ENCODE measurements at regions not wholly inside any gene's neighbourhood (a gene's known extent, or its start where the extent isn't known, plus 50 kb on each side); places are given as distances from the start of the nearest gene placed in this dataset.

DNA sequence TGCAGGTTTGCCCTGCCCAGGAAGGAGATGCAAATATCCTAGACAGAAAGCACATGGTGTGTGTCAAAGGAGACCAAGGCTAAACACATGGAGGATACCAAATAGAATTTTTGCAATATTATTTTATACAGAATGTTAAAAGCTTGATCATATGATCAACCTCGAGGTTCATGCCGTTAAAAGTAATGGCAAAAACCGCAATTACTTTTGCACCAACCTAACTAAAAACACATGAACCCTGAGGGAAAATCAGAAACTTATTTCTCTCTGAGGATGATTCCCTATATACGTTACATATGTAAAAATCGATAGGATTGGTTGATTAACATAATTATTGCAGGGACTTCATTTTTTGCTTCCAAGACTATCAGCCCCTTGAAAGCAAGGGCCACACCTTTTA is 88.1 kb downstream of the MZT1 start:
- Histone ChIP-seq H4K20me1 (ENCODE audit: insufficient read depth, low read length) (no peaks in the 10 kb centered on the region), H3K79me2 (ENCODE audit: insufficient read depth, low read length) (no peaks in the 10 kb centered on the region), H2AFZ (ENCODE audit: insufficient read depth, low read depth, low read length, poor library complexity, severe bottlenecking) (no peak overlapping the region), H3K27ac (ENCODE audit: low read depth in 1 of 2, low read length in 2 of 2) (no peak overlapping the region), H3K36me3 (replicated peaks in 1 of 2; ENCODE audit: control insufficient read depth in 1 of 2, insufficient read depth in 2 of 2, low read length in 2 of 2) (no peaks in the 10 kb centered on the region), H3K4me3 (replicated peaks in 1 of 3; ENCODE audit: low read depth in 2 of 3, low read length in 3 of 3) (no peak overlapping the region), H3K27me3 (ENCODE audit: control insufficient read depth in 2 of 2, insufficient read depth in 2 of 2, low read length in 2 of 2) (no peaks in the 10 kb centered on the region), H3K9ac (ENCODE audit: insufficient read depth, low read length, poor library complexity, severe bottlenecking) (no peak overlapping the region), H3K4me2 (replicated peaks; ENCODE audit: extremely low read depth, low read length, poor library complexity, severe bottlenecking) (no peak overlapping the region), H3K4me1 (ENCODE audit: control insufficient read depth in 1 of 2, insufficient read depth in 2 of 2, low read length in 2 of 2) (no peaks in the 10 kb centered on the region), H3K9me3 (replicated peaks in 1 of 2; ENCODE audit: control insufficient read depth in 1 of 2, insufficient read depth in 1 of 2, low read length in 2 of 2) (no peaks in the 10 kb centered on the region)
- Mint-ChIP-seq H3K27ac (no peak overlapping the region), H3K36me3 (no peaks in the 10 kb centered on the region), H3K4me1 (no peaks in the 10 kb centered on the region), H3K9me3 (no peaks in the 10 kb centered on the region), H3K27me3 (ENCODE audit: low read depth in 3 of 3) (no peaks in the 10 kb centered on the region), H3K4me3 (no peak overlapping the region)
- WGBS (ENCODE audit: insufficient coverage), result no CpG with 5 or more reads among the region's 5 CpGs
- intact Hi-C loops (cut with micrococcal nuclease), result no loop called here
- DNase-seq, result no peak
- TF ChIP-seq, protein P1, sequence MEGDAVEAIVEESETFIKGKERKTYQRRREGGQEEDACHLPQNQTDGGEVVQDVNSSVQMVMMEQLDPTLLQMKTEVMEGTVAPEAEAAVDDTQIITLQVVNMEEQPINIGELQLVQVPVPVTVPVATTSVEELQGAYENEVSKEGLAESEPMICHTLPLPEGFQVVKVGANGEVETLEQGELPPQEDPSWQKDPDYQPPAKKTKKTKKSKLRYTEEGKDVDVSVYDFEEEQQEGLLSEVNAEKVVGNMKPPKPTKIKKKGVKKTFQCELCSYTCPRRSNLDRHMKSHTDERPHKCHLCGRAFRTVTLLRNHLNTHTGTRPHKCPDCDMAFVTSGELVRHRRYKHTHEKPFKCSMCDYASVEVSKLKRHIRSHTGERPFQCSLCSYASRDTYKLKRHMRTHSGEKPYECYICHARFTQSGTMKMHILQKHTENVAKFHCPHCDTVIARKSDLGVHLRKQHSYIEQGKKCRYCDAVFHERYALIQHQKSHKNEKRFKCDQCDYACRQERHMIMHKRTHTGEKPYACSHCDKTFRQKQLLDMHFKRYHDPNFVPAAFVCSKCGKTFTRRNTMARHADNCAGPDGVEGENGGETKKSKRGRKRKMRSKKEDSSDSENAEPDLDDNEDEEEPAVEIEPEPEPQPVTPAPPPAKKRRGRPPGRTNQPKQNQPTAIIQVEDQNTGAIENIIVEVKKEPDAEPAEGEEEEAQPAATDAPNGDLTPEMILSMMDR (IDR thresholded peaks at IDR 0.05), result no peak

DNA sequence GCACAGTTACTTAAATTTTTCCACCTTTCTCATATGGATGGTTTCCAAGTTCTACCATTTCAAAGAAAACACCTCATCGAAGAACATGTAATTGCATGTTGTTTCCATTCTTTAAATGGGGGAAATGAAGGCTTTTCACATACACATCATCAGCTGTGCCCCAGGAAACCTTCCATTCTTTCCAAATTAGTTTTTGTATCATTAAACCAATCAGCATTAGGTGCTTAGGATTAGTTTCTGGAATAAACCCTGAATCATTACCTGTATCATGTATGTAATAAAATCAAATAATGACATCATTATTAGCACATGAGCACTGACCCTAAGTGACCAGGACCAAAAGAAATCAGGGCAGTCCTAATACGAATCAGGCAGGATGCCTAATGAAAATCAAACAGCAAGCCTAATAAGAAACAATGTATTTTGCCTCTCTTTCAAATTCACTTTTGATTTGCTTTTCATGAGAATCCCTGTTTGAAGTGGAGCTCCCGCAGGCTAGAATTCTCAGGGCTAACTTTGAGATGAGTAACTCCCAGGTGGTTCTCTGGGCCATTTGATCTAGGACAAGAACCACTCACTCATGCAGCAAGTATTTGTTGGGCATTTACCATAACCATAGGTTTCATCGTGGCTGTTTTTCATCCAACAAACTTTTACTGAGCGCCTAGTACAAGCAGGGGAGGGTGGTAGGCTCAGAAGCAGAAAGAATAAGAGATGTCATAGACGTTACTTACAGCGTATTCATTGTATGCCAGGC is 89.2 kb downstream of the MZT1 start:
- no peaks in the 10 kb centered on the region for H3K9me3 Mint-ChIP-seq
- no peak overlapping the region for H3K27ac ChIP-seq (ENCODE audit: low read depth in 1 of 2, low read length in 2 of 2)
- H3K9me3 ChIP-seq (replicated peaks in 1 of 2; ENCODE audit: control insufficient read depth in 1 of 2, insufficient read depth in 1 of 2, low read length in 2 of 2), result no peaks in the 10 kb centered on the region
- H3K9ac ChIP-seq (ENCODE audit: insufficient read depth, low read length, poor library complexity, severe bottlenecking), result no peak overlapping the region
- no peaks in the 10 kb centered on the region for H3K27me3 ChIP-seq (ENCODE audit: control insufficient read depth in 2 of 2, insufficient read depth in 2 of 2, low read length in 2 of 2)
- no peaks in the 10 kb centered on the region for H4K20me1 ChIP-seq (ENCODE audit: insufficient read depth, low read length)
- no peak overlapping the region for H2AFZ ChIP-seq (ENCODE audit: insufficient read depth, low read depth, low read length, poor library complexity, severe bottlenecking)
- no peaks in the 10 kb centered on the region for H3K36me3 ChIP-seq (replicated peaks in 1 of 2; ENCODE audit: control insufficient read depth in 1 of 2, insufficient read depth in 2 of 2, low read length in 2 of 2)
- H3K27me3 Mint-ChIP-seq (ENCODE audit: low read depth in 3 of 3), result peaks cover 0 to 1% (median 0%) of the 10 kb centered on the region in 3 donors
- TF ChIP-seq, protein P1 (IDR thresholded peaks at IDR 0.05), result no peak
- H3K79me2 ChIP-seq (ENCODE audit: insufficient read depth, low read length), result no peaks in the 10 kb centered on the region
- no peaks in the 10 kb centered on the region for H3K4me1 ChIP-seq (ENCODE audit: control insufficient read depth in 1 of 2, insufficient read depth in 2 of 2, low read length in 2 of 2)
- DNase-seq, result no peak
- no peak overlapping the region for H3K27ac Mint-ChIP-seq
- H3K4me3 ChIP-seq (replicated peaks in 1 of 3; ENCODE audit: low read depth in 2 of 3, low read length in 3 of 3), result no peak overlapping the region
- WGBS (ENCODE audit: insufficient coverage), result 93% methylated on average over 2 of the region's 7 CpGs
- no peak overlapping the region for H3K4me2 ChIP-seq (replicated peaks; ENCODE audit: extremely low read depth, low read length, poor library complexity, severe bottlenecking)
- no peak overlapping the region for H3K4me3 Mint-ChIP-seq
- H3K36me3 Mint-ChIP-seq, result no peaks in the 10 kb centered on the region
- H3K4me1 Mint-ChIP-seq, result no peaks in the 10 kb centered on the region
- intact Hi-C loops (cut with micrococcal nuclease), result no loop called here

All from CD14-positive monocyte (primary cell).